Upper lobe of left lung (tissue), 6 donors: ENCODE measurements at regions not wholly inside any gene's neighbourhood (a gene's known extent, or its start where the extent isn't known, plus 50 kb on each side); places are given as distances from the start of the nearest gene placed in this dataset.

Experiments used
- ATAC-seq, 2 donors: fragments of 200-7000 bp; cut with Tn5 transposase; one replicate each; pipeline ENCODE4 v1.9.1; 2022; ENCODE audit warnings: mild to moderate bottlenecking in 2 of 2, moderate library complexity in 2 of 2; ENCODE audit not compliant: low FRiP score in 2 of 2
- DNase-seq, 2 donors: peaks; one replicate each; pipeline ENCODE4 v3.0.0-alpha.2; 2019 to 2020
- H3K27ac ChIP-seq, 4 donors: fragments of 200-600 bp; sonication (generic); one replicate each; pipeline ENCODE4 v1.5.1; 2016 to 2019
- H3K27me3 ChIP-seq, 4 donors: fragments of 200-600 bp; sonication (generic); one replicate each; pipeline ENCODE4 v1.5.1; 2017 to 2019
- H3K36me3 ChIP-seq, 4 donors: fragments of 200-600 bp; sonication (generic); one replicate each; pipeline ENCODE4 v1.5.1; 2016 to 2019
- H3K4me1 ChIP-seq, 4 donors: fragments of 200-600 bp; sonication (generic); one replicate each; pipeline ENCODE4 v1.5.1; 2018 to 2019
- H3K4me3 ChIP-seq, 4 donors: fragments of 200-600 bp; sonication (generic); one replicate each; pipeline ENCODE4 v1.5.1; 2017 to 2019; ENCODE audit warnings: mild to moderate bottlenecking in 2 of 4, moderate library complexity in 1 of 4
- H3K9me3 ChIP-seq, 4 donors: fragments of 200-600 bp; sonication (generic); one replicate each; pipeline ENCODE4 v1.5.1; 2018 to 2019
- CTCF ChIP-seq, 6 experiments: fragments of 450-650 bp in 4 of 6; fragments of 200-600 bp in 2 of 6; sonication (generic) in 2 of 6; IDR thresholded peaks; one replicate each; pipeline ENCODE4 v1.5.1; 2016 to 2019; ENCODE audit warnings: antibody characterized with exemption in 6 of 6
- EP300 ChIP-seq, 4 donors: sonication (generic); formaldehyde crosslinking; IDR thresholded peaks; one replicate each; pipeline ENCODE4 v1.5.1; 2017; ENCODE audit warnings: antibody characterized with exemption in 4 of 4, control low read depth in 2 of 4
- POLR2A ChIP-seq, 4 donors: fragments of 450-650 bp; IDR thresholded peaks; one replicate each; pipeline ENCODE4 v1.5.1; 2016 to 2017; ENCODE audit warnings: antibody characterized with exemption in 4 of 4, mild to moderate bottlenecking in 2 of 4
- POLR2AphosphoS5 ChIP-seq, 2 donors: sonication (generic); formaldehyde crosslinking; IDR thresholded peaks; one replicate each; pipeline ENCODE4 v1.5.1; 2017; ENCODE audit warnings: antibody characterized with exemption in 2 of 2
- WGBS, 2 donors: methylation state at CpG; one replicate each; pipeline ENCODE4 v1.1.5; 2017 to 2018; 5-methylcytosine and 5-hydroxymethylcytosine counted together
- donor health status: DM: no; HTN: no; CAD: no; lungs with moderate emphysema.
- donor health status: DM: no; HTN: yes; CAD: no; lungs with severe emphysema.

GRCh38 chr7:121798896-121799295, 74.1 kb upstream of the PTPRZ1 start:
- no peak for ATAC-seq
- DNase-seq = no peak
- Histone ChIP-seq H3K9me3 (no peaks in the 10 kb centered on the region), H3K27me3 (no peaks in the 10 kb centered on the region), H3K4me1 (no peaks in the 10 kb centered on the region), H3K36me3 (no peaks in the 10 kb centered on the region), H3K4me3 (no peak overlapping the region), H3K27ac (no peak overlapping the region)
- 55 to 59% methylated on average over 1 of the region's 1 CpG for WGBS, 2 donors
- TF ChIP-seq POLR2AphosphoS5 (IDR thresholded peaks at IDR 0.05) (no peak), CTCF (IDR thresholded peaks at IDR 0.05) (no peak), POLR2A (IDR thresholded peaks at IDR 0.05) (no peak), EP300 (IDR thresholded peaks at IDR 0.05) (no peak)

- Histone ChIP-seq H3K9me3 (no peaks in the 10 kb centered on the region), H3K4me3 (no peak overlapping the region), H3K4me1 (no peaks in the 10 kb centered on the region), H3K27ac (no peak overlapping the region), H3K27me3 (no peaks in the 10 kb centered on the region), H3K36me3 (no peaks in the 10 kb centered on the region)
- no peak for DNase-seq
- TF ChIP-seq POLR2AphosphoS5 (IDR thresholded peaks at IDR 0.05) = no peak
- TF ChIP-seq CTCF (IDR thresholded peaks at IDR 0.05) = no peak
- no peak for TF ChIP-seq POLR2A (IDR thresholded peaks at IDR 0.05)
- TF ChIP-seq EP300 (IDR thresholded peaks at IDR 0.05) = no peak
- 84 to 91% methylated on average over 2 of the region's 2 CpGs for WGBS, 2 donors
- no peak for ATAC-seq
Measured at GRCh38 chr7:121798453-121798840, 74.5 kb upstream of the PTPRZ1 start.

- ATAC-seq (peak in 1 of 2 donors; percentile 21), DNase-seq (no peak)
- whole genome bisulfite sequencing, 2 donors = 65 to 69% methylated on average over 6 of the region's 6 CpGs
- no peaks in the 10 kb centered on the region for H3K4me1 ChIP-seq
- no peaks in the 10 kb centered on the region for H3K9me3 ChIP-seq
- H3K4me3 ChIP-seq = no peak overlapping the region
- no peak overlapping the region for H3K27ac ChIP-seq
- H3K36me3 ChIP-seq = no peaks in the 10 kb centered on the region
- H3K27me3 ChIP-seq = no peaks in the 10 kb centered on the region
- TF ChIP-seq CTCF (IDR thresholded peaks at IDR 0.05) (no peak), POLR2A (IDR thresholded peaks at IDR 0.05) (no peak), POLR2AphosphoS5 (IDR thresholded peaks at IDR 0.05) (no peak), EP300 (IDR thresholded peaks at IDR 0.05) (no peak)
Measured at GRCh38 chr7:121797657-121798452, 75.1 kb upstream of the PTPRZ1 start.

- DNase-seq (no peak), ATAC-seq (no peak)
- H3K36me3 ChIP-seq = no peaks in the 10 kb centered on the region
- H3K27ac ChIP-seq = no peak overlapping the region
- 71% methylated on average over 7 of the region's 7 CpGs for WGBS, 2 donors
- H3K9me3 ChIP-seq = no peaks in the 10 kb centered on the region
- H3K4me3 ChIP-seq = no peak overlapping the region
- H3K4me1 ChIP-seq = no peaks in the 10 kb centered on the region
- no peaks in the 10 kb centered on the region for H3K27me3 ChIP-seq
- no peak for TF ChIP-seq POLR2A (IDR thresholded peaks at IDR 0.05)
- no peak for TF ChIP-seq POLR2AphosphoS5 (IDR thresholded peaks at IDR 0.05)
- no peak for TF ChIP-seq EP300 (IDR thresholded peaks at IDR 0.05)
- TF ChIP-seq CTCF (IDR thresholded peaks at IDR 0.05) = no peak
Measured at GRCh38 chr7:121796936-121797656, 75.9 kb upstream of the PTPRZ1 start.
